IPS-11a (cell line): ENCODE measurements at regions not wholly inside any gene's neighbourhood (a gene's known extent, or its start where the extent isn't known, plus 50 kb on each side); places are given as distances from the start of the nearest gene placed in this dataset.

Experiments
- H3K4me3 ChIP-seq: one replicate; pipeline ENCODE4 v1.5.1; 2013; ENCODE audit warnings: low read depth, low read length, control low read depth

DNA sequence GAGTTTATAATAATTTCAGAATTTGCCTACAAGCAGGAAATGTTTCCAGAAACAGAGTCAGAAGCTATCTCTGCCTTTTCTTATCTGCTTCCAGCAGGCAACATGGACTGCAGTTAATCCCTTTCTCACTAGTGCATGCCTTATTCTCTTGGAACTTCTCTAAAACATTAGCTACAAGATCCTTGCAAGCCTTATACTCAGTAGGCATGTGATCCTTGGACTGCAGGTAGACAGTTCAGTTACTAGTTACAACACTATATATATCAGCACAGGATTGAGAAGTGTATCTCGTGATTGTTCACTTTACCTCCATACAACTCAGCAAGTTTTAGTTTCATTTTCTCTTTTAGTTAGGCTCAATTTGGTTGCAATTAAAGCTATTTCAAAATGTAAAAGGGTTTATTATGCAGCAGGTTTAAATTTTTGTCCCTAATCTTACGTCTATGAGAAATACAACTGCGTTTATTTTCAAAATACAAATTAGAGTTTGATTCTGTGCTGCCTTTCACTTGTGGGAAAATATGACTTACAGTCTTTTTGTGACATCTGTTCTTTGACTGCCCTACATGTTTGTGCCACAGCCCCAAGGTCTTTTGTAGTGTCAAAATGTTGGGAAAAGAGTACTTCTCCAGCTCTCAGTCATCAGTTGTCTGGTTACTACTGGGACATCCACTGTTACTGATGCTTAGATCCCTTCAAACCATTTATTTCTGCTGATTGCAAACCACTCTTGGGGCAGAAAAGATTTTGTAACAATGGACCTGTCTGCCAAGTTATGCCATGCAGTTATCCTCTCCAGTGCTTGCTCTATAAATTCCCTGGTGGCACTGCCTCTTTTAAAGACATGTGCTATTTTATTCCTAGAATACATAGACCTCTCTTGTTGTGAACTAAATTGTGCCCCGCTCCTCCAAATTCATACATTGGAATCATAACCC is 709.0 kb upstream of the FOXG1 start:
- H3K4me3 ChIP-seq, result no peak overlapping the region

- no peak overlapping the region for H3K4me3 ChIP-seq
Observed at GRCh38 chr14:28059254-28059653, 707.3 kb upstream of the FOXG1 start.

DNA sequence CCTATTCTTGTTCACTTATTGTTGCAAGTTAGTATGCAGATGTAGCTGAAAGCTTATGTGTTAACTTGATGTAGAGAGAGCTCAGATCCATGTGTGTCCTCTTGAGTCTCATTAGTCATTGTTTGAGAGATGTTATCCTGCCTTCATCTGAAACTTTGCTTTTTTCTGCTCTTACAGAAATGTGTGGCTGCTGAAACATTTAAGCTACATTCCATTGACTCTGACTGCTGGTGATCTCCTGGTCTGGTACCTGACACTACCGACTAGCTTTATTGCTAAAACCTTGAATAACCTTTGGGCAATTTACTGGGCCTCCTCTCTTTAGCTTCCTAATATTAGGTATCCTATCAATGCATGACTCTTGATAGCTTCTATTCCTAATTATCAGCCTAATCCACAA is 705.6 kb upstream of the FOXG1 start:
- no peak overlapping the region for H3K4me3 ChIP-seq

GRCh38 chr14:28077021-28077420 is 689.6 kb upstream of the FOXG1 start:
- H3K4me3 ChIP-seq, result no peak overlapping the region

- no peak overlapping the region for H3K4me3 ChIP-seq
Observed at GRCh38 chr14:28083389-28083788, 683.2 kb upstream of the FOXG1 start.

- no peak overlapping the region for H3K4me3 ChIP-seq
Observed at GRCh38 chr14:28088125-28088524, 678.5 kb upstream of the FOXG1 start.

GRCh38 chr14:28097585-28097984 is 669.0 kb upstream of the FOXG1 start:
- no peak overlapping the region for H3K4me3 ChIP-seq

DNA sequence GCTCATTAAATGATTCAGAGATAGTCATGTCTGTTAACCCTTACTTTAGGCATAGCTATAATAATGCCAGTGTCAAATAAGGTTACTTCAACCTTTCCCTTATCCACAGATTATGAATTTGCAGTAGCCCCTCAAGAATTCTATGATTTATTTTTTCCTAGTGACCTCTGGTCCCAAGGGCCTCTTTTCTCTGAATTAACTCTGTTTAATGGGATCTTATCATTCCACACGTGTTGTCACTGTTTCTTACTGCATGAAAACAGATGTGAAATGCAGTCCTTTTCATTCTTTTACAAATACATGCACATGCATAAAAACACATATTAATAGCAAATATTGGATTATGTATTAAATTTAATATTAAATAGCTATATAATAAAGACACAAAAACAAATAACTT is 667.7 kb upstream of the FOXG1 start:
- no peak overlapping the region for H3K4me3 ChIP-seq

- H3K4me3 ChIP-seq, result no peak overlapping the region
Observed at GRCh38 chr14:28102001-28102400, 664.6 kb upstream of the FOXG1 start.

- H3K4me3 ChIP-seq, result no peak overlapping the region
Observed at GRCh38 chr14:28102814-28103213, 663.8 kb upstream of the FOXG1 start.

DNA sequence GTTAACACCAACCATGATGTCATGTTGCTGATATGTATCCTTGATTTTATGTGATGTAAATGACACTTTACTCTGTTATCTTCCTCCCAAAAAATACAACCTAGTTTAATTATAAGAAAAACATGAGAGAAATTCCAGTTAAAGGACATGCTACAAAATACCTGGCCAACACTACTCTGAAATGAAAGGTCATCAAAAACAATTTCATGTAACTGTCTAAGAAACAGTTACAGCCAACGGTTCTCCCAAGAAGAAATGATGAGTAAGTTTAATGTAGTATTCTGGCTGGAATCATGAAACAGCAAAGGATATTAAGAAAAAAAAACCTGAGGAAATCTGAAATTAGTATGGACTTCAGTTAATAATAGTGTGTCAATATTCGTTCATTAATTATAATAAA is 653.3 kb upstream of the FOXG1 start:
- no peak overlapping the region for H3K4me3 ChIP-seq

DNA sequence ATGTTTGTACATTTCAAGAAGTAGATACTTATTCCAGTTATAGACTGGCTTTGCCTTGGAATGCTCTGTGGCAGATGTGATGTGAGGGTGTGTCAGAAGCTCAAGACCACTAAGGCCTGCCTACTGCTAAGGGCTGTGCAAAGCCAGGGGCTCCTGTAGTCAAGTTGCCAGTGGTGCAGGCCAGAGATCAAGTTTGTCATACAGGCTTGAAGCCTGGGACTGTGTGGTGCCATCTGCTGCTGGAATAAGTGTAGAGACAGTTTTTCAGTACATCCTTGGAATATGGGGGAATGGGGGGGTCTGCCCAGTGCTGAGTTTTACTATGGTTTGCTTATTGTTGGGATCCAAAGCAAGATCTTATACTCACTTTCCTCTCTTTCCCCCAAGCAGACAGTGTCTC is 649.9 kb upstream of the FOXG1 start:
- no peak overlapping the region for H3K4me3 ChIP-seq

DNA sequence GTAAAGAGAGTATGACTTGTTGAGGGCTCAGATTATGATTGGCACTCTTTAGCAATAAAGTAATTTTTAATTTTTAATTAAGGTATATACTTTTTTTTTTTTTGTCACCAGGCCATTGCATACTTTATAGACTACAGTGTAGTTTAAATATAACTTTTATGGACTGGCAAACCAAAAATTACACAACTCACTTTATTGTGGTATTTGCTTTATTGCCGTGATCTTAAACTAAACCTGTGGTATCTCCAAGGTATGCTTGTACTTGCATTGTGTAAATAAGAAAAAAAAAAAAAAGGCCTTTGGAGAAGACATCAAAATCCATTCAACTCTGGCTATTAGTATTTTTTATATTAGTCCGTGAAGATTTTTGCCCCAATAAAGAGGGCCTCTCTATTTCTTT is 646.7 kb upstream of the FOXG1 start:
- H3K4me3 ChIP-seq, result no peak overlapping the region

GRCh38 chr14:28120391-28120790 is 646.2 kb upstream of the FOXG1 start:
- H3K4me3 ChIP-seq, result no peak overlapping the region

GRCh38 chr14:28121512-28122297 is 644.9 kb upstream of the FOXG1 start:
- H3K4me3 ChIP-seq, result no peak overlapping the region

DNA sequence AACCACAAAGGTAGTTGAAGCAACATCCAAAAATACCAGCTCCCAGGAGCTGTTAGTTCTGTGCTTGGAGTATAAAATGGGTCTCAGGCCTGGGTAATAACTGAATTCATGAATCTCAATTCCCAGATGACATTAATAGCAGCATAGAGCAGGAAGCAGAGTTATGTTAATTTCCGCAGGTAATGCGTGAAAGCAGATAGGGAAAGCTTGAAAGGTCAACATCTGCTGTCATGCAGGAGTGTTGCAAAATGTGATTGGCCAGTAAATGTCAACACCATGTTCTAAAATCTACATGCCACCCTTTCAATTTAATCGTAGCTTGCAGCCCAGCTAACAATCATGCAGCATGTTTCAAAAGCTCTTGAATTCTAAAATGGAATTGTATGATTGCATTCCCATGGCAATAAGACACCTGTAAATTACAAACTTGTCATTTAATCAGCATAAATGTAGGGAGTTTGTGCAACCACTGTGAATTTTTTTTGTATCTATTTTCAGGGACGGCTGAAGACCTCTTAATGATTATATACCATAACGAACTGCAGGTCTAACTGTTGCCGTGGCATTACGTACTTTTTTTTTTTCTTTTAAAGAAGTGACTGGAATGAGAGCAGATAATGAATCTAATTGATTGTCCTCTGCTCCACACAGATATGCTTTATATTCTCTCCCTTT is 635.8 kb upstream of the FOXG1 start:
- no peak overlapping the region for H3K4me3 ChIP-seq

- H3K4me3 ChIP-seq, result no peak overlapping the region
Observed at GRCh38 chr14:28138341-28138740, 628.2 kb upstream of the FOXG1 start.

DNA sequence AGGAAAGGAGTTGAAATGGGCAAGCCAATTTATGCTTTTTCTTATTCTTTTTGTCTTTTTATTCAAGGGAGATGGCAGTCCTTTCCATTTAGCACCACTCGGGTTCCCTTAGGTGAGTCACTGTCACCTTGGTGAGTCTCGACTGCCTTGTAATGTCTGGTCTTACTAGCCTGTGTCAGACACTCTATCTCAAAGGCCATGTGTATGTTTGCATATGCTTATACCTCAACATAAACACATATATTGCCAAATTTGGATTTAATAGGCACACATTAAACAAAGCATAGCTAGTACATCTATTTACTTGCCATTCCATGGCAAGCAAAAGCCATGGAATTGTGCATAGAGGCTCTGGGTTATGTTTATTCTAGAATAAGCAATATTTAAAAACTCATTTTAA is 624.9 kb upstream of the FOXG1 start:
- H3K4me3 ChIP-seq, result no peak overlapping the region

DNA sequence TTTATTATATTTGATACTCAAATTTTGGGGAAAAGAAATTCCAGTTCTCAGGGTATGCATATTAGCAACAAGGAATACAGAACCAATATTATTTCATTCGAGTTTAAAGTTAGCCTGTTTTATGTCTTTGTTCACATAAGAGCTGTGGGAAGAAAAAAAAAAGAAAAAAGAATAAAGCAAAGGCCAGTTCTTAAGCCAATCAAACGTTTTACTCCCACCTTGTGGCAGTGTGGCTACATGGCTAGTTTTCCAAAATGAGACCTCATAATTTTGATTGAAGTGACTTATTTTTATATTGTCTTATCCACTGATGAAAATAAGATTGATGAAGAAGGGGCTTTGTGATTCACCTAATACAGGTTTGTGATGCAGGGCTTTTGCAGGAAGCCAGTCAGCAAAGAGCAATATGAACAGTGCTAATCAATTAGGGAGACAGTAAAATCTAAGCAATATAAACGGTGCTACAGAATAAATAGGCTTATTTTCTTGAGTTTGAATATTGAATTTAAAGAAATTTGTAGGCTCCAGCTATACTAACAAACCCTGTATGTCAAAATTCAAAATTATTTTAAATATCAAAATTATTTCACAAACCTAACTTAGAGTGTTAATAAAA is 624.1 kb upstream of the FOXG1 start:
- H3K4me3 ChIP-seq, result no peak overlapping the region

DNA sequence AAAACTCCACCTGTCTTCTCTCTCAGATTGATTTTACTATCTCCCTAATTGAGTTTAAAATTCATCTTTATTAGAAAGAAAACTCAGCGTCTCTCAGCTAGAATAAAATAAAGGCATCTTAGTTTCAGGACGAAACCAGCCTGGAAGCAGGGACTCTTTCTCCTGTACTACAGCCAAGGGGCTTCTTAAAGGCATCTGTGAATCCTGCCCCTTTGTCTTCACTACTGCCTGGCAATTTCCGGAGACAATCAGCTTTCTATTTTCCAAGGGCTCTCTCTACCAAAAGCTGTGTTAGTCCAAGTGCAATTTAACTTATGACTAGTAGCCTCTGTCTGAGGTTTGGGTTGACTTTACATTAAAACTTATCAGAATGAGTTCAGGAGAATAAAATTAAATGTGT is 623.3 kb upstream of the FOXG1 start:
- no peak overlapping the region for H3K4me3 ChIP-seq

GRCh38 chr14:28151926-28152325 is 614.7 kb upstream of the FOXG1 start:
- no peak overlapping the region for H3K4me3 ChIP-seq
